B cell (primary cell): ENCODE measurements at regions not wholly inside any gene's neighbourhood (a gene's known extent, or its start where the extent isn't known, plus 50 kb on each side); places are given as distances from the start of the nearest gene placed in this dataset.
A peak's percentile ranks its signal among the peaks of the same experiment; 100 is the strongest.

Experiments used
- ATAC-seq: fragments of 200-7000 bp; cut with Tn5 transposase; one replicate; pipeline ENCODE4 v1.10.0; 2021; ENCODE audit warnings: low read depth, mild to moderate bottlenecking, moderate number of reproducible peaks, moderate library complexity
- CTCF ChIA-PET: fragments of 350-600 bp; sonication (Branson Sonifier 250); formaldehyde crosslinking; loops from one replicate; lab custom pipeline; 2021; ENCODE audit warnings: antibody characterized with exemption, inconsistent platforms; lab: Charles Lee
- POLR2A ChIA-PET: fragments of 350-600 bp; sonication (Branson Sonifier 250); formaldehyde crosslinking; loops from one replicate; lab custom pipeline; 2021; ENCODE audit warnings: antibody characterized with exemption; lab: Charles Lee
- DNase-seq: peaks from one replicate; pipeline ENCODE4 v3.0.0; 2013
- H2AFZ ChIP-seq: 2 replicates; pipeline ENCODE4 v1.6.1; 2012; ENCODE audit warnings: mild to moderate bottlenecking, low read depth, low read length; ENCODE audit not compliant: insufficient read depth, poor library complexity, severe bottlenecking
- H3K27ac ChIP-seq, 2 donors: 1 replicate in 1 of 2; 2 replicates in 1 of 2; pipeline ENCODE4 v1.5.1; 2012 to 2013; ENCODE audit warnings: low read length in 2 of 2, mild to moderate bottlenecking in 2 of 2, moderate library complexity in 1 of 2
- H3K27me3 ChIP-seq, 4 experiments: fragments of 200-600 bp in 1 of 4; sonication (generic) in 1 of 4; replicated peaks in 1 of 4; 1 replicate in 2 of 4; 2 replicates in 2 of 4; pipeline versions ENCODE4 v1.6.1 to v1.7.0; 2013 to 2016; ENCODE audit warnings: low read length in 3 of 4, mild to moderate bottlenecking in 2 of 4, mixed read lengths in 1 of 4, moderate library complexity in 1 of 4; ENCODE audit not compliant: insufficient read depth in 4 of 4, control insufficient read depth in 3 of 4; ENCODE audit errors: control extremely low read depth in 1 of 4
- H3K36me3 ChIP-seq, 2 experiments: replicated peaks in 1 of 2; 1 replicate in 1 of 2; 2 replicates in 1 of 2; pipeline versions ENCODE4 v1.6.1 to v1.7.1; 2013; ENCODE audit warnings: low read length in 1 of 2; ENCODE audit not compliant: insufficient read depth in 2 of 2, control insufficient read depth in 1 of 2; ENCODE audit errors: control extremely low read depth in 1 of 2, extremely low read depth in 1 of 2
- H3K4me1 ChIP-seq, 2 donors: fragments of 200-600 bp in 1 of 2; sonication (generic) in 1 of 2; 1 replicate in 1 of 2; 2 replicates in 1 of 2; pipeline versions ENCODE4 v1.5.1 to v1.6.1; 2013 to 2017; ENCODE audit warnings: low read length in 2 of 2; ENCODE audit not compliant: control insufficient read depth in 2 of 2, insufficient read depth in 2 of 2
- H3K4me2 ChIP-seq: replicated peaks from 2 replicates; pipeline ENCODE3; 2012; ENCODE audit warnings: mild to moderate bottlenecking, low read depth, low read length; ENCODE audit not compliant: poor library complexity, severe bottlenecking
- H3K4me3 ChIP-seq, 5 experiments: fragments of 200-600 bp in 1 of 5; sonication (generic) in 1 of 5; 1 replicate in 3 of 5; 2 replicates in 2 of 5; pipeline versions ENCODE4 v1.5.1 to v1.7.0; 2011 to 2016; ENCODE audit warnings: low read length in 4 of 5, mild to moderate bottlenecking in 4 of 5, low read depth in 2 of 5, control low read depth in 1 of 5, moderate library complexity in 1 of 5; ENCODE audit not compliant: insufficient read depth in 1 of 5; ENCODE audit errors: control extremely low read depth in 1 of 5, extremely low read depth in 1 of 5
- H3K79me2 ChIP-seq: fragments of 200-600 bp; sonication (generic); one replicate; pipeline ENCODE4 v1.6.0; 2016; ENCODE audit warnings: low read length; ENCODE audit not compliant: control insufficient read depth, insufficient read depth
- H3K9ac ChIP-seq: fragments of 200-600 bp; sonication (generic); 2 replicates; pipeline ENCODE4 v1.6.1; 2017; ENCODE audit warnings: mild to moderate bottlenecking, low read length, moderate library complexity
- H3K9me3 ChIP-seq, 3 donors: one replicate each; pipeline versions ENCODE4 v1.6.1 to v1.7.1; 2013; ENCODE audit warnings: low read length in 2 of 3; ENCODE audit not compliant: control insufficient read depth in 2 of 3, insufficient read depth in 1 of 3; ENCODE audit errors: control extremely low read depth in 1 of 3
- H4K20me1 ChIP-seq: 2 replicates; pipeline ENCODE4 v1.6.0; 2012; ENCODE audit warnings: mild to moderate bottlenecking, low read length; ENCODE audit not compliant: insufficient read depth, control insufficient read depth, poor library complexity, severe bottlenecking
- H3K27ac Mint-ChIP-seq: one replicate; pipeline ENCODE4 v1.8.0; 2021; ENCODE audit warnings: mixed read lengths
- H3K27me3 Mint-ChIP-seq: one replicate; pipeline ENCODE4 v1.8.0; 2021; ENCODE audit warnings: mixed read lengths
- H3K4me1 Mint-ChIP-seq: one replicate; pipeline ENCODE4 v1.8.0; 2021; ENCODE audit warnings: mixed read lengths
- H3K4me3 Mint-ChIP-seq: one replicate; pipeline ENCODE4 v1.8.0; 2021; ENCODE audit warnings: mixed read lengths
- H3K9me3 Mint-ChIP-seq: one replicate; pipeline ENCODE4 v1.8.0; 2022; ENCODE audit warnings: mixed read lengths; ENCODE audit not compliant: insufficient read depth
- EZH2 ChIP-seq: IDR thresholded peaks from 2 replicates; pipeline ENCODE4 v1.6.1; 2012; ENCODE audit warnings: borderline replicate concordance, low read depth, mild to moderate bottlenecking, moderate library complexity, low read length; ENCODE audit not compliant: insufficient read depth, poor library complexity, severe bottlenecking
- WGBS: methylation state at CpG from one replicate; pipeline ENCODE4 v1.1.5; 2013; ENCODE audit warnings: missing lambda C conversion rate; ENCODE audit not compliant: insufficient coverage; 5-methylcytosine and 5-hydroxymethylcytosine counted together
- intact Hi-C: fragments of 100-400 bp; cut with micrococcal nuclease; formaldehyde crosslinking; loops from one replicate; pipeline ENCODE4 v1.10.0; 2022
- TF ChIP-seq, protein P1 (sequence below): fragments of 200-600 bp; IDR thresholded peaks from one replicate; pipeline ENCODE4 v1.8.0; 2022; ENCODE audit warnings: antibody characterized with exemption, mild to moderate bottlenecking

DNA sequence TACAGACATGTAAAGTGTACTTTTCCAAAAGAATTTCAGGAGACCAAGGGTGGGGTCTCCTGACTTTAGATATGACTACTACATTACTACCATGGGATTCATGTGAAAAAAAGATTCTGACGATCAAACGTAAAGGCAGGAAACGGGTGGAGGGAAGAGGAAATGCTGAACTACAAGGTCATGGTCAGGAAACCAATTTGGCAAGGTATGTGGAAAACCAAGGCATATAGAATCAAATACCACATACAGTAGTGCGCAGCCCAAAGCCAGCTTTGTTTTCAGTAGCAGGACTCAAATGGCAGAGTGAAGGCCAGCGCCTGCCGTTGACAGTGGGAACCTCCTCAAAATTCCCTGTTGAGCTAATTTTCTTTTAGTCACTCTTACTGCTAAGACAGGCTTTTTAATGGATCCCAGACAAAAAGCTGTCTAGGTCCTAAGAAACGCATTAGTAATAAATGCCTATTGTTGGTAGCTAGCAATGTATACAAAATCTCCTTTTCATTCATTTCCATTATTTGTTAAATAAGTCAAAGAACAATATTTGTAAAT, 57.6 kb upstream of the SERTAD2 start:
- intact Hi-C loops: no loop called here
- H3K9ac ChIP-seq: no peak overlapping the region
- Mint-ChIP-seq H3K4me1 (peaks cover 5% of the 10 kb centered on the region), H3K4me3 (no peak overlapping the region), H3K27ac (no peak overlapping the region), H3K27me3 (no peaks in the 10 kb centered on the region), H3K9me3 (no peaks in the 10 kb centered on the region)
- 6% methylated on average over 3 of the region's 7 CpGs for WGBS
- POLR2A ChIA-PET: no interaction called here
- H3K79me2 ChIP-seq: peaks cover 18% of the 10 kb centered on the region
- H4K20me1 ChIP-seq: no peaks in the 10 kb centered on the region
- peak overlapping the region; percentile 32 for H2AFZ ChIP-seq
- TF ChIP-seq EZH2: no peak
- TF ChIP-seq, protein P1, sequence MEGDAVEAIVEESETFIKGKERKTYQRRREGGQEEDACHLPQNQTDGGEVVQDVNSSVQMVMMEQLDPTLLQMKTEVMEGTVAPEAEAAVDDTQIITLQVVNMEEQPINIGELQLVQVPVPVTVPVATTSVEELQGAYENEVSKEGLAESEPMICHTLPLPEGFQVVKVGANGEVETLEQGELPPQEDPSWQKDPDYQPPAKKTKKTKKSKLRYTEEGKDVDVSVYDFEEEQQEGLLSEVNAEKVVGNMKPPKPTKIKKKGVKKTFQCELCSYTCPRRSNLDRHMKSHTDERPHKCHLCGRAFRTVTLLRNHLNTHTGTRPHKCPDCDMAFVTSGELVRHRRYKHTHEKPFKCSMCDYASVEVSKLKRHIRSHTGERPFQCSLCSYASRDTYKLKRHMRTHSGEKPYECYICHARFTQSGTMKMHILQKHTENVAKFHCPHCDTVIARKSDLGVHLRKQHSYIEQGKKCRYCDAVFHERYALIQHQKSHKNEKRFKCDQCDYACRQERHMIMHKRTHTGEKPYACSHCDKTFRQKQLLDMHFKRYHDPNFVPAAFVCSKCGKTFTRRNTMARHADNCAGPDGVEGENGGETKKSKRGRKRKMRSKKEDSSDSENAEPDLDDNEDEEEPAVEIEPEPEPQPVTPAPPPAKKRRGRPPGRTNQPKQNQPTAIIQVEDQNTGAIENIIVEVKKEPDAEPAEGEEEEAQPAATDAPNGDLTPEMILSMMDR: no peak
- H3K4me2 ChIP-seq: peak overlapping the region; percentile 2
- DNase-seq (no peak), ATAC-seq (no peak)
- CTCF ChIA-PET: interaction anchor here (0.6 to 1.0 kb wide), 2 partner anchors 38 to 57 kb away, joined by 3 read pairs; partner anchors contain the start of gene SERTAD2
- H3K4me3 ChIP-seq: no peak overlapping the region
- peaks cover 6% of the 10 kb centered on the region in 2 donors for H3K4me1 ChIP-seq
- no peaks in the 10 kb centered on the region for H3K27me3 ChIP-seq
- no peaks in the 10 kb centered on the region for H3K36me3 ChIP-seq
- no peak overlapping the region for H3K27ac ChIP-seq
- H3K9me3 ChIP-seq: no peaks in the 10 kb centered on the region

DNA sequence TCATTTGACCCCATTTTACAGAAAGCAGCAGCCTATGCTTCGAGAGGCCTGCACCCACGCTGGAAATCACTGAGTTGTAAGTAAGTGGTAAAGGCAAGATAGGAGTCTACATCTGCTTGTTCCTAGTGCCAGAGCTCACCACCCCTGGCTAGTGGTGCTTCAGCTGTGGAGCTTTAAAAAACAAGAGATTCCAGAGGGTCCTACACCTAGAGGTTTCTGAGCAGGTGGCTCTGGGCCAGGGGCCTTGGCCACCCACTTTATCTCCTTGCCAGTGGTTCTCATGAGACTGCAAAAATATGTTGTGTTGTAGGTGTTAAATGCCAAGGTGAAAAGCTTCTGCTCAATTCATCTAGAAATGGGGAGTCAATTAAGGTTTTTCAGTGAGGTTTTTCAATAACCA, 60.0 kb upstream of the SERTAD2 start:
- Mint-ChIP-seq H3K4me3 (no peak overlapping the region), H3K4me1 (peaks cover 5% of the 10 kb centered on the region), H3K9me3 (no peaks in the 10 kb centered on the region), H3K27ac (no peak overlapping the region), H3K27me3 (no peaks in the 10 kb centered on the region)
- ChIA-PET POLR2A (no interaction called here), CTCF (interaction anchor here (0.6 to 2.1 kb wide), 5 partner anchors 13 to 60 kb away, joined by 3 to 7 read pairs (median 4); partner anchors contain the start of gene SERTAD2)
- ATAC-seq: no peak
- H3K27ac ChIP-seq: no peak overlapping the region
- H3K79me2 ChIP-seq: peaks cover 21% of the 10 kb centered on the region
- 100% methylated on average over 1 of the region's 2 CpGs for WGBS
- no peaks in the 10 kb centered on the region for H3K9me3 ChIP-seq
- no peak for DNase-seq
- H4K20me1 ChIP-seq: no peaks in the 10 kb centered on the region
- no peak overlapping the region for H3K9ac ChIP-seq
- no peak overlapping the region for H2AFZ ChIP-seq
- peaks cover 6% of the 10 kb centered on the region in 2 donors for H3K4me1 ChIP-seq
- intact Hi-C loops: no loop called here
- no peak overlapping the region for H3K4me2 ChIP-seq
- no peaks in the 10 kb centered on the region for H3K36me3 ChIP-seq
- H3K4me3 ChIP-seq: no peak overlapping the region
- no peaks in the 10 kb centered on the region for H3K27me3 ChIP-seq
- no peak for TF ChIP-seq EZH2
- TF ChIP-seq, protein P1: no peak
